ENCODE measurements at regions not wholly inside any gene's neighbourhood (a gene's known extent, or its start where the extent isn't known, plus 50 kb on each side); places are given as distances from the start of the nearest gene placed in this dataset.

DNA sequence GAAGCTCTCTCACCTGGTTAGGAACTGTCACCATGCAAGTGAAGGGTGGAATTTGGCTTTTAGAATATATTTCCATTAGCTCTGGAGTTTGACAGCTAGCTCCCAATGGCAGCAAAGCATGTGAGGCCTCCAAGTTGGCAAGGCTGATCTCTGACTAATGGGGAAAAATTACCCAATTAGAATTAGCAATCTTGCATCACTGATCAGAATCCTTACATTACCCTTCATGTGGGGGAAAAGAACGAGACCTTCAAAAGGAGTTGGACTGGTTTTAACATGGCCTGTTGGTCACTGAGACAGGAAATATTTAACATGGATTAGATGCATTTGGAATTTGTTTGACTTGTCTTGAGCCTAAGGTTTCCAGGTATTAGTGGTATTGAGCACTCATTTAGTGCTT lies 192.3 kb upstream of the GDNF start:
- H3K9me3 Mint-ChIP-seq, result peaks cover 4% of the 10 kb centered on the region
- H3K27ac Mint-ChIP-seq (ENCODE audit: unreplicated experiment), result no peak overlapping the region
- no peaks in the 10 kb centered on the region for H3K36me3 Mint-ChIP-seq (ENCODE audit: low read depth)
- no peaks in the 10 kb centered on the region for H3K27me3 Mint-ChIP-seq (ENCODE audit: low read depth)
- no peak for DNase-seq (ENCODE audit: low read depth, low spot score)
- peaks cover 6% of the 10 kb centered on the region for H3K4me1 Mint-ChIP-seq
- TF ChIP-seq, protein P1, sequence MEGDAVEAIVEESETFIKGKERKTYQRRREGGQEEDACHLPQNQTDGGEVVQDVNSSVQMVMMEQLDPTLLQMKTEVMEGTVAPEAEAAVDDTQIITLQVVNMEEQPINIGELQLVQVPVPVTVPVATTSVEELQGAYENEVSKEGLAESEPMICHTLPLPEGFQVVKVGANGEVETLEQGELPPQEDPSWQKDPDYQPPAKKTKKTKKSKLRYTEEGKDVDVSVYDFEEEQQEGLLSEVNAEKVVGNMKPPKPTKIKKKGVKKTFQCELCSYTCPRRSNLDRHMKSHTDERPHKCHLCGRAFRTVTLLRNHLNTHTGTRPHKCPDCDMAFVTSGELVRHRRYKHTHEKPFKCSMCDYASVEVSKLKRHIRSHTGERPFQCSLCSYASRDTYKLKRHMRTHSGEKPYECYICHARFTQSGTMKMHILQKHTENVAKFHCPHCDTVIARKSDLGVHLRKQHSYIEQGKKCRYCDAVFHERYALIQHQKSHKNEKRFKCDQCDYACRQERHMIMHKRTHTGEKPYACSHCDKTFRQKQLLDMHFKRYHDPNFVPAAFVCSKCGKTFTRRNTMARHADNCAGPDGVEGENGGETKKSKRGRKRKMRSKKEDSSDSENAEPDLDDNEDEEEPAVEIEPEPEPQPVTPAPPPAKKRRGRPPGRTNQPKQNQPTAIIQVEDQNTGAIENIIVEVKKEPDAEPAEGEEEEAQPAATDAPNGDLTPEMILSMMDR (conservative IDR thresholded peaks at IDR 0.05), result no peak
- H3K4me3 Mint-ChIP-seq, result no peak overlapping the region

DNA sequence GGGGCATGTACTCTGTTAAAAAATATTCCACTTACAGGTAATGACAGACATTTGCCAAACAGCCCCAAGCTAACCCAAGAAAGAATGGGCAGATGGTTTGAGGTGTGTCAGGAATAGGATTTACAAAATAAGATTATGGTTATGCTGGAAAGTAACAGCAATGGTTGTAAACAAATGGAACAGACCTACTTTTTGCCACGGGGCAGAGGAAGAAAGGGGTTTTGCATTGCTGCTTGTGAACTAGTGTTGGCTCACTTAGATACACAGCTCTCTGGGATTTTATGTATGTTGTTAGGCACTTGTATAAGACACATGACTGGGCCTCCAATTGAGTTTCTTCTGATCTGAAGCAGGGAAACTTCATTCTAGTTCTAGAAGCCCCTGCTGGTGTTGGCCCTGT lies 191.5 kb upstream of the GDNF start:
- Mint-ChIP-seq H3K4me3 (no peak overlapping the region), H3K9me3 (peaks cover 4% of the 10 kb centered on the region), H3K27ac (ENCODE audit: unreplicated experiment) (no peak overlapping the region), H3K36me3 (ENCODE audit: low read depth) (no peaks in the 10 kb centered on the region), H3K27me3 (ENCODE audit: low read depth) (no peaks in the 10 kb centered on the region), H3K4me1 (peaks cover 6% of the 10 kb centered on the region)
- DNase-seq (ENCODE audit: low read depth, low spot score), result no peak
- TF ChIP-seq, protein P1 (conservative IDR thresholded peaks at IDR 0.05), result no peak

DNA sequence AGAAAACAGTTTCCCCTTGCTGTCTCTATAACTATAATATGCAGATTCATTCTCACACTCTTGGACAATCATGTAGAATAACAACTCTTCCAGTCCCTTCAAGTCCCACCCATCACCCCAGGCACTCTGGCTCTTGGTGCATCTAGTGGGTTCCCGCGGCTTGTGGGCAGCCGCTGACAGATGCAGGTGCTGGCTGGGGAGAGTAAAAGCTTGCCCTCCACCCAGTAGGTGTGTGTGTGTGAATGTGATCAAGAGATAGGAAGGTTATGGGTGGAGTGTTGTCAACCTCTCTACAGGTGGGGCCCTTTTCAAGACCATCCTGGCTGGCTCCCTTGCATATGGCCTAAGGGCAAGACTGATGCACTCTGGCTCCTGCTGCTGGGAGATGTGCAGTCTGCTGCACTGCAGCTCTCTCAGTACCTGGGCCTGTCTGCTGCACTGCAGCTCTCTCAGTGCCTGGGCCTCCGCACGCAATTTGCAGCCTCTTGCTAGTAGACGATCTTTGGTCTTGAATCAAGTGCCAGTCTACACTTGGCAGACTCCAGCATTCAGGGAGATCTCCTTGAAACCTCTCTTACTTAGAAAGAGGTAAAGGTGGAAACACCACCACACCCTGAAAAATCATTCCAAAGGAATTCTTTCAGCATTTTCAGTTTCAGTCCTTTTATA lies 189.7 kb upstream of the GDNF start:
- Mint-ChIP-seq H3K27me3 (ENCODE audit: low read depth) (no peaks in the 10 kb centered on the region), H3K4me3 (no peak overlapping the region), H3K4me1 (peaks cover 6% of the 10 kb centered on the region), H3K9me3 (peaks cover 4% of the 10 kb centered on the region), H3K36me3 (ENCODE audit: low read depth) (no peaks in the 10 kb centered on the region), H3K27ac (ENCODE audit: unreplicated experiment) (no peak overlapping the region)
- no peak for DNase-seq (ENCODE audit: low read depth, low spot score)
- TF ChIP-seq, protein P1 (conservative IDR thresholded peaks at IDR 0.05), result no peak

DNA sequence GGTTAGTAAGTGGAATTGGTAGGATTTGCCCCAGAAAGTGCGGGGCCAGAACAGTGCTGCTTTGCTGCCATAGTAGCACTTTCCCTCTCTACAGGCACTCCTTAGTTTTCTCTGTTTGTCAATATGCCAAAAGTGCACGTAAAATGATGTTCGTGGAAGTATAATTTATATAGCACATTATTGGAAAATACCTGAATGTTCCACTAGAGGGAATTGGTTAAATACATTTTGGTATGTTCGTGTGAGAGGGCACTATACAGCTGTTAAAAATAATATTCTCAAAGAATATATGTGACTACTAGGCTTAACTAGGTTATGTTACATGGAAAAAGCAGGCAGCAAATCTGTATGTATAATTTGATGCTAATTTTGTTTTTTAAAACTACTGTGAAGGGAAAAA lies 184.0 kb upstream of the GDNF start:
- H3K4me3 Mint-ChIP-seq, result no peak overlapping the region
- TF ChIP-seq, protein P1 (conservative IDR thresholded peaks at IDR 0.05), result peak; percentile 53
- no peaks in the 10 kb centered on the region for H3K27me3 Mint-ChIP-seq (ENCODE audit: low read depth)
- H3K36me3 Mint-ChIP-seq (ENCODE audit: low read depth), result no peaks in the 10 kb centered on the region
- H3K4me1 Mint-ChIP-seq, result peaks cover 6% of the 10 kb centered on the region
- no peak for DNase-seq (ENCODE audit: low read depth, low spot score)
- peaks cover 4% of the 10 kb centered on the region for H3K9me3 Mint-ChIP-seq
- H3K27ac Mint-ChIP-seq (ENCODE audit: unreplicated experiment), result no peak overlapping the region

DNA sequence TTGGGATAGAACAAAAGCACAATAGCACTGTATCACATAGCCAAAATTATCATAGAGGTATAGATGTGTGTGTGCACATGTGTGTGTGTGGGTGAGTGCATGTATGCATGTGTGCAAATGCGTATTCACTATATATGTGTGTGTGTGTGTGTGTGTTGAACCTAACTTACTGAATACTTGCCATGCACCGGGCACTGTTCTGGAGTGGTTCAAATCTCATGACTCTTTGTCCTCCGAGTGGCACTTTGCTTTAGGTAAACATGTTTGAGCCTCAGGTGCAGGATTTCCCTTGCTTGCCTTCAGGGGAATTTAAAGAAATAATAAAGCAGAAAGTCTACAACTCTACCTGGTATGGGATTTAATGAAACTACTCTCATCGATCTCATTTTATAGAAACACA lies 183.5 kb upstream of the GDNF start:
- TF ChIP-seq, protein P1 (conservative IDR thresholded peaks at IDR 0.05), result no peak
- H3K36me3 Mint-ChIP-seq (ENCODE audit: low read depth), result no peaks in the 10 kb centered on the region
- no peaks in the 10 kb centered on the region for H3K27me3 Mint-ChIP-seq (ENCODE audit: low read depth)

More for the DNA sequence above, 183.5 kb upstream of the GDNF start:
- Mint-ChIP-seq H3K9me3 (peaks cover 4% of the 10 kb centered on the region), H3K4me3 (no peak overlapping the region), H3K4me1 (peaks cover 5% of the 10 kb centered on the region), H3K27ac (ENCODE audit: unreplicated experiment) (no peak overlapping the region)
- DNase-seq (ENCODE audit: low read depth, low spot score), result no peak
